ENCODE measurements at regions not wholly inside any gene's neighbourhood (a gene's known extent, or its start where the extent isn't known, plus 50 kb on each side); places are given as distances from the start of the nearest gene placed in this dataset.

DNA sequence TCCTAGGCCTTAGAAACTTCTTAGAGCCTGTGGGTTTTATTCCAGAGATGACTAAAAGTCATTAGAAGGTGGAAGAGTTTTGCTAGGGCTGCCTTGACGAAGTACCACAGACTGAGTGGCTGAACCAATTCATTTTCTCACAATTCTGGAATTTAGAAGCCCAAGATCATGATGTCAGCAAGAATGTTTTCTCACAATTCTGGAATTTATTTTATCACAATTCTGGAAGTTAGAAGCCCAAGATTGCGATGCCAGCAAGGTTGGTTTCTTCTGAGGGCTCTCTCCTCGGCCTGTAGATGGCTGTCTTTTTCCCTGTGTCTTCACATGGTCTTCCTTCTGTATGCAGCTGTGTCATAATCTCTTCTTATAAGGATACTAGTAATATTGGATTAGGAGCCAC, 672.9 kb upstream of the MARCKS start:
- Histone ChIP-seq H3K27ac (ENCODE audit: low read depth, low read length) (no peak overlapping the region), H3K4me3 (replicated peaks in 1 of 2; ENCODE audit: low read depth in 1 of 2, low read length in 2 of 2) (no peak overlapping the region), H3K79me2 (ENCODE audit: insufficient read depth, low read length) (no peaks in the 10 kb centered on the region), H3K36me3 (ENCODE audit: control insufficient read depth in 1 of 2, insufficient read depth in 2 of 2, low read length in 2 of 2) (no peaks in the 10 kb centered on the region), H3K9me2 (ENCODE audit: insufficient read depth) (no peaks in the 10 kb centered on the region), H3K27me3 (ENCODE audit: insufficient read depth, low read length) (no peaks in the 10 kb centered on the region), H3K4me1 (ENCODE audit: control insufficient read depth in 1 of 2, insufficient read depth in 2 of 2, low read length in 2 of 2) (peaks cover 0 to 7% of the 10 kb centered on the region in 2 experiments; a peak in 2 of 4 replicates), H3K9me3 (ENCODE audit: control insufficient read depth in 1 of 2, insufficient read depth in 1 of 2, low read depth in 1 of 2, low read length in 2 of 2) (no peaks in the 10 kb centered on the region), H3K9ac (ENCODE audit: low read length) (no peak overlapping the region), H2AFZ (ENCODE audit: low read depth, low read length, poor library complexity, severe bottlenecking) (no peak overlapping the region), H3K4me2 (ENCODE audit: low read length) (no peak overlapping the region), H4K20me1 (ENCODE audit: insufficient read depth) (no peaks in the 10 kb centered on the region)
- POLR2A ChIA-PET: no interaction called here
- no TSS peak for BruUV-seq (replicated peaks)
- CTCF ChIA-PET: no interaction called here
- intact Hi-C loops (cut with micrococcal nuclease): no loop called here
- TF ChIP-seq, protein P1, sequence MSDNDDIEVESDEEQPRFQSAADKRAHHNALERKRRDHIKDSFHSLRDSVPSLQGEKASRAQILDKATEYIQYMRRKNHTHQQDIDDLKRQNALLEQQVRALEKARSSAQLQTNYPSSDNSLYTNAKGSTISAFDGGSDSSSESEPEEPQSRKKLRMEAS (IDR thresholded peaks at IDR 0.05): no peak
- no peak for TF ChIP-seq FOSL1 (IDR thresholded peaks at IDR 0.05; ENCODE audit: low read depth)
- no peak for TF ChIP-seq CBX3 (IDR thresholded peaks at IDR 0.05; ENCODE audit: low read depth)
- TF ChIP-seq EGR1 (IDR thresholded peaks at IDR 0.05; ENCODE audit: low read depth): no peak
- no peak for TF ChIP-seq ZFX (IDR thresholded peaks at IDR 0.05)
- TF ChIP-seq SP1 (IDR thresholded peaks at IDR 0.05; ENCODE audit: low read depth): no peak
- TF ChIP-seq ZNF274 (IDR thresholded peaks at IDR 0.05; ENCODE audit: low read depth, low read length): no peak
- TF ChIP-seq POLR2A (IDR thresholded peaks at IDR 0.05; ENCODE audit: borderline replicate concordance, extremely low read depth, insufficient read depth, insufficient read length): no peak
- TF ChIP-seq, protein P2, sequence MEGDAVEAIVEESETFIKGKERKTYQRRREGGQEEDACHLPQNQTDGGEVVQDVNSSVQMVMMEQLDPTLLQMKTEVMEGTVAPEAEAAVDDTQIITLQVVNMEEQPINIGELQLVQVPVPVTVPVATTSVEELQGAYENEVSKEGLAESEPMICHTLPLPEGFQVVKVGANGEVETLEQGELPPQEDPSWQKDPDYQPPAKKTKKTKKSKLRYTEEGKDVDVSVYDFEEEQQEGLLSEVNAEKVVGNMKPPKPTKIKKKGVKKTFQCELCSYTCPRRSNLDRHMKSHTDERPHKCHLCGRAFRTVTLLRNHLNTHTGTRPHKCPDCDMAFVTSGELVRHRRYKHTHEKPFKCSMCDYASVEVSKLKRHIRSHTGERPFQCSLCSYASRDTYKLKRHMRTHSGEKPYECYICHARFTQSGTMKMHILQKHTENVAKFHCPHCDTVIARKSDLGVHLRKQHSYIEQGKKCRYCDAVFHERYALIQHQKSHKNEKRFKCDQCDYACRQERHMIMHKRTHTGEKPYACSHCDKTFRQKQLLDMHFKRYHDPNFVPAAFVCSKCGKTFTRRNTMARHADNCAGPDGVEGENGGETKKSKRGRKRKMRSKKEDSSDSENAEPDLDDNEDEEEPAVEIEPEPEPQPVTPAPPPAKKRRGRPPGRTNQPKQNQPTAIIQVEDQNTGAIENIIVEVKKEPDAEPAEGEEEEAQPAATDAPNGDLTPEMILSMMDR (IDR thresholded peaks at IDR 0.05 in 2 of 3, conservative IDR thresholded peaks at IDR 0.05 in 1 of 3; ENCODE audit: borderline replicate concordance in 1 of 3, insufficient read depth in 1 of 3, low read depth in 2 of 3, low read length in 2 of 3): no peak
- DNase-seq (ENCODE audit: low read depth, low spot score) (no peak), ATAC-seq (no peak)
- RAD21 ChIA-PET (ENCODE audit: low non-redundant PET in 1 of 2, low total read pairs in 2 of 2, uncharacterized antibody in 2 of 2, unreplicated experiment in 2 of 2): no interaction called here

DNA sequence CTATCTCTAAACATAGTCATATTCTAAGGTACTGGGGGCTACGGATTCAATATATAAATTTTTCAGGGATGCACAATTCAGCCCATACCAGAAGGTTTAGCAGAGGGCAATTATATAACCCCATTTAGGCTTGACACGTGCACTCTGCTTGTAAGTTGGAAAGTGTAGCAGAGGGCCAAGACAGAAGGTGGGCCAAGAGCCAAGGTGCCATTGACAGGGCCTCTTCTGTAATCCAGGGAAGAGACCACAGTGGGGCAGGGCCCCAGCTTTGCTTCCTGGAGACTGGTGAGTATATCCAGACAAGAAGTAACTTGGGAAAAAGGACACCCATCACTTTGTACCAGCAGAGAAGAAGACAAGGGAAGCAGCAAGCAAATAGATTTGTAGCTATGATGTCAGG, 672.4 kb upstream of the MARCKS start:
- Histone ChIP-seq H3K4me2 (ENCODE audit: low read length) (no peak overlapping the region), H3K27me3 (ENCODE audit: insufficient read depth, low read length) (no peaks in the 10 kb centered on the region), H3K4me1 (ENCODE audit: control insufficient read depth in 1 of 2, insufficient read depth in 2 of 2, low read length in 2 of 2) (peaks cover 0 to 7% of the 10 kb centered on the region in 2 experiments; a peak in 2 of 4 replicates), H3K4me3 (replicated peaks in 1 of 2; ENCODE audit: low read depth in 1 of 2, low read length in 2 of 2) (no peak overlapping the region), H3K9me3 (ENCODE audit: control insufficient read depth in 1 of 2, insufficient read depth in 1 of 2, low read depth in 1 of 2, low read length in 2 of 2) (no peaks in the 10 kb centered on the region), H4K20me1 (ENCODE audit: insufficient read depth) (no peaks in the 10 kb centered on the region), H3K79me2 (ENCODE audit: insufficient read depth, low read length) (no peaks in the 10 kb centered on the region), H3K27ac (ENCODE audit: low read depth, low read length) (no peak overlapping the region), H2AFZ (ENCODE audit: low read depth, low read length, poor library complexity, severe bottlenecking) (no peak overlapping the region), H3K9ac (ENCODE audit: low read length) (no peak overlapping the region), H3K9me2 (ENCODE audit: insufficient read depth) (no peaks in the 10 kb centered on the region), H3K36me3 (ENCODE audit: control insufficient read depth in 1 of 2, insufficient read depth in 2 of 2, low read length in 2 of 2) (no peaks in the 10 kb centered on the region)
- intact Hi-C loops (cut with micrococcal nuclease): no loop called here
- ChIA-PET CTCF (no interaction called here), RAD21 (ENCODE audit: low non-redundant PET in 1 of 2, low total read pairs in 2 of 2, uncharacterized antibody in 2 of 2, unreplicated experiment in 2 of 2) (no interaction called here), POLR2A (no interaction called here)
- ATAC-seq (no peak), DNase-seq (ENCODE audit: low read depth, low spot score) (no peak)
- BruUV-seq (replicated peaks): no TSS peak
- no peak for TF ChIP-seq CBX3 (IDR thresholded peaks at IDR 0.05; ENCODE audit: low read depth)
- no peak for TF ChIP-seq ELF1 (IDR thresholded peaks at IDR 0.05; ENCODE audit: borderline replicate concordance, low read depth)
- TF ChIP-seq, protein P2 (IDR thresholded peaks at IDR 0.05 in 2 of 3, conservative IDR thresholded peaks at IDR 0.05 in 1 of 3; ENCODE audit: borderline replicate concordance in 1 of 3, insufficient read depth in 1 of 3, low read depth in 2 of 3, low read length in 2 of 3): no peak
- no peak for TF ChIP-seq POLR2AphosphoS5 (IDR thresholded peaks at IDR 0.05; ENCODE audit: low read depth, low read length)
- no peak for TF ChIP-seq YY1 (IDR thresholded peaks at IDR 0.05; ENCODE audit: extremely low read depth, insufficient replicate concordance, low read depth, low read length)
- no peak for TF ChIP-seq TCF7L2 (IDR thresholded peaks at IDR 0.05; ENCODE audit: borderline replicate concordance, extremely low read depth, insufficient read depth, insufficient read length)
- TF ChIP-seq SP1 (IDR thresholded peaks at IDR 0.05; ENCODE audit: low read depth): no peak
- TF ChIP-seq CEBPB (IDR thresholded peaks at IDR 0.05; ENCODE audit: low read depth): no peak
- no peak for TF ChIP-seq EZH2 (IDR thresholded peaks at IDR 0.05)
- no peak for TF ChIP-seq ZNF274 (IDR thresholded peaks at IDR 0.05; ENCODE audit: low read depth, low read length)
- TF ChIP-seq SRF (IDR thresholded peaks at IDR 0.05; ENCODE audit: low read depth): no peak
- TF ChIP-seq POLR2A (IDR thresholded peaks at IDR 0.05; ENCODE audit: borderline replicate concordance, extremely low read depth, insufficient read depth, insufficient read length): no peak
- TF ChIP-seq SIN3A (IDR thresholded peaks at IDR 0.05; ENCODE audit: low read depth): no peak
- no peak for TF ChIP-seq EGR1 (IDR thresholded peaks at IDR 0.05; ENCODE audit: low read depth)
- TF ChIP-seq FOSL1 (IDR thresholded peaks at IDR 0.05; ENCODE audit: low read depth): no peak
